Mammary epithelial cell (primary cell): ENCODE measurements at regions not wholly inside any gene's neighbourhood (a gene's known extent, or its start where the extent isn't known, plus 50 kb on each side); places are given as distances from the start of the nearest gene placed in this dataset.

ENCODE experiments used
- CTCF ChIP-seq, 2 donors: IDR thresholded peaks in 1 of 2; conservative IDR thresholded peaks in 1 of 2; 2 replicates each; pipeline ENCODE4 v1.5.1; 2011 to 2012; ENCODE audit warnings: inconsistent platforms in 2 of 2, low read length in 2 of 2, mild to moderate bottlenecking in 2 of 2, control low read depth in 1 of 2, low read depth in 1 of 2; ENCODE audit not compliant: insufficient read depth in 1 of 2; ENCODE audit errors: extremely low read depth in 1 of 2
- EZH2 ChIP-seq: IDR thresholded peaks from 2 replicates; pipeline ENCODE4 v1.6.1; 2012; ENCODE audit warnings: low read length, inconsistent platforms, borderline replicate concordance

GRCh38 chr9:86819552-86819951 is 127.8 kb downstream of the GAS1 start:
- no peak for TF ChIP-seq CTCF (conservative IDR thresholded peaks at IDR 0.05 in 1 of 2, IDR thresholded peaks at IDR 0.05 in 1 of 2; ENCODE audit: extremely low read depth in 1 of 2, insufficient read depth in 1 of 2, low read depth in 1 of 2, low read length in 2 of 2)
- no peak for TF ChIP-seq EZH2
